ENCODE measurements at regions not wholly inside any gene's neighbourhood (a gene's known extent, or its start where the extent isn't known, plus 50 kb on each side); places are given as distances from the start of the nearest gene placed in this dataset.
A peak's percentile ranks its signal among the peaks of the same experiment; 100 is the strongest.

GRCh38 chr16:16798504-16798903 is 419.6 kb downstream of the NPIPA7 start:
- DNase-seq, result no peak

DNA sequence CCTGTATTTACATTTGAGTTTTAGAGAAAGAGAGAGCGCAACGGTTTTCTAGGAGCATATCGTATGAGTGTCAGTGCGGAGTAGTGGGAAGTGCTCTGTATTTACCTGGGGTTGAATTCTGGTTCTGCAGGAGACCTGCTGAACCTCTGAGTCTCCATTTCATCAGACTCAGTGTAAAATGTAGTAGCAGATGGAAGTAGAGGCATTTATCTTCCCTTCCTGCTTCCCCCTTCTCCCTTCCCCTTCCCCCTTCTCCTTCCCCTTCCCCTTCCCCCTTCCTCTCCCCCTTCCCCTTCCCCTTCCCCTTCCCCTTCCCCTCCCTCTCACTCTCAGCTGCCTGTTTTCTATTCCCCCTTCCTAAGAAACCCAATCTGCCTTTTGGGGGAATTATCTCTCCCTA is 426.9 kb downstream of the NPIPA7 start:
- no peak for DNase-seq

DNA sequence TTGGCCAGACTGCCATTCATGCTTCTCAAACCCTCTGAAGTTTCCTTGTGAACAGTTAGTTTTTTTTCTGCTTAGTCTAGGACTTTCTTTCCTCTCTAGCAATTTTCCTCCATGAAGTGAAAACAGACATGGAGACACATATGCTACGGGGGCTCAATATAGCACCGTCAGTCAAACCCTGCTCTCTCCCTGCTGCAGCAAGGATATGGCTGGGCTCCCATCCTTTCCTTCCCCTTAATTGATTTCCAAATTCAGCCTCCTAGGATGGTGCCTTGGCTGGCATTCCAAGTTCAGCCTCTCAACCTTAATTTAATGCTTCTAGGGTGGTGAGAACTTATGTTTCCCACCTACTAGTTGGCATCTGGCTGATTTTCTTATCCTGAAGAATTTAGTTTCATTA is 436.7 kb downstream of the NPIPA7 start:
- DNase-seq, result no peak

DNA sequence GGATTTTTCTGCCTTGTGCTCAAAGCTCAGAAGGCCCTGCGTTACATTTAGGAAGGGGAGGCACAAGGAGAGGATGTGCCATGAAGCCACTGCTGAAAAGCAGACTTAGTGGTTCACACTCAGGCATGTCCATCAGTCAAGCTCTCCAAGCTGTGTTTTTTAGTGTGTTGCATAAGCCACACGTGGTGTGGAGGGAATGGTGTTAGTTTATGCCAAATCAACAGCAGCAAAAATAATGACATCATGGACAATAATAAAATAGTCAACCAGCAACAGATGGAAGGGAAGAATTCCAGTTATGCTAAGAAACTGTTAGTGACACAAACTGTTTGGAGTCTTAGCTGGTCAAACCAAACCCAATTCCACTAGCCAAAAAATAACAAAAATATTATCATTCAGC is 438.3 kb downstream of the NPIPA7 start:
- DNase-seq, result no peak

DNA sequence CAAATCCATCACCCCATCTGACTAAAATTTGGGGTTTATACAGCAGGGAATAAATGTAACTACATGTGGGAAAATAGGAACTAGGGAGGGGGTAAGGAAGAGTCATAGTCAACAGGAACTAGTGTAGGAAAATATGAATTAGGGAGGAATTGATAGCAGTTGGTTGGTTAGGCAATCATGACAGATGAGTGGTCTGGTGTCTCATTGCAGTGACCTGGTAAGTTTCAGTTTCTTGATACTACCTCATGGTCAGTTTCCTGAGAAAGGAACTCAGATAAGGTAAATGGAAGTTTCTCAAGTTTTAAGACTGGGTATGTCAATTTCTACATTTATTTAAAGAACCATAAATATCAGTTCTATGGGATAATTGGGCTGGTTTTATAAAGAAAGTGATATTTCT is 442.3 kb downstream of the NPIPA7 start:
- DNase-seq, result no peak

DNA sequence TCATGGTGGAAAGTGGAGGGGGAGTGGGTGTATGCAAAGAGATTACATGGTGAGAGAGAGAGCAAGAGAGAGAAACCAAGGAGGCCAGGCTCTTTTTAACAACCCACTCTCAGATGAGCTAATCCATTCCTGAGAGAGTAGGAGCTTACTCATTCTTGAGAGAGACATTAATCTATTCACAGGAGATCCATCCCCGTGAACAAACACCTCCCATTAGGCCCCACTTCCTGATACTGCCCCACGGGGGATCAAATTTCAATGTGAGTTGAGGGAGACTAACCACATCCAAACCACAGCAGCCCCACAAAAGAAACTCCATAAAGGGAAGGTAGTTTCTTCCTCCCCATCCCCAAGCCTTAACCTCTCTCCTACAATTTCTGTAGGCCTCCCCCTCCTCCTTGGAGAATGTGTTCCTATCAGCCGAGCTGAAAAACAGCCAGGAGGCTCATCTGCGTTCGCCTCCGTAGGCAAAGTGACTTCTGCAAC is 450.0 kb downstream of the NPIPA7 start:
- DNase-seq, result no peak

DNA sequence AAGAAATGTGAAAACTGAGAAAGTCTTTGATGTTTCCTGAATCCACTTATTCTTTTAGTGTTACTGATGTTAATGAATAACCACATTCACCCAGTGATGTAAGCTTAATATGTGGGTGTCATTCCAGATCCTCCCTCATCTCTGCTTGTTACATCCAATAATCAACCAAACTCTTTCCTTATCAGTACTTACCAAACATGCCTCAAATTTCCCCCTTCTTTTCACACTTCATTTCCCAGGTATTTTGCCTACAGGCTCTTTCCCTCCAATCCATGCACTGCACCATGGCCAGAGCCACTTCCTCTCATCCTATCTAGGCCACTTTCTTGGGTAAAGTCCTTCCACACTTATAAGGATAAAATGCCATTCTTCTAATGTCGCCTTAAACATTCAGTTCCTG is 451.5 kb downstream of the NPIPA7 start:
- DNase-seq, result no peak

DNA sequence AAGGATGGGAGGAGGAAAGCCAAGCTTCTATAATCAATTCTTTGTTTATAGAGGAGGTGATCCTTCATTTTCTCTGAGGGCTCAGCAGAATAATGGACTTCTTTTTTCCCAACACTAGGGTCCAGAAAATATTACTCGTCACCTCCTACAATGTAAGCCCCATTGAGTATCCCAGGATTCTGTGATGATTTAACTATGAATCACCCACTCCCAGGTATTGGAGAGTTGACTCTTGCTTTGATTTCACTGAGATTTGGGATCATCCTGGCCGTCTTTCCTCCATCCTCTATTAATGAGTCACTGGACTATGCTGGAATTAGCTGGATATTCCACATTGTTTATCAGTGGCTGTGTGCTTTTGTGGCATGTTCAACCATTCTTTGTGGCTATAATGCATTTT is 452.0 kb downstream of the NPIPA7 start:
- no peak for DNase-seq

GRCh38 chr16:16833165-16833564 is 454.2 kb downstream of the NPIPA7 start:
- no peak for DNase-seq

- DNase-seq, result no peak
Measured at GRCh38 chr16:16850274-16850673, 471.3 kb downstream of the NPIPA7 start.

DNA sequence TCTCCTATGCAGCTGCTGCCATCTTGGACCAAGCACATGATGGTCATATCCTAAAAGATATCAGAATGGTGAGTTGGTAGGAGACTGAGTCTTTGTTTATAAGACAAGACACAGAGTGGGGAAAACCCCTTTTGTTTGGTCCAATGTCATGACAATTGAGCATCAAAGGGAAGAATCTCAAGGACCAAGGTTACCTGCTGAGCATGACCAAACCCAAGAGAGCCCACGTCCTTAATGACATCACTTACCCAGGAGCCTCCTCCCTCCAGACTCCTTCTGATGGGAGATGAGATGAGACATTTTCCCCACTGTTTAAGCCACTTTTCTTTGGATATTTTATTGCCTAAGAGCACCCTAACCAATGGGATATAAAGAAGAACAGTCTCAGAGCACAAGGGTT is 478.1 kb downstream of the NPIPA7 start:
- DNase-seq, result no peak

DNA sequence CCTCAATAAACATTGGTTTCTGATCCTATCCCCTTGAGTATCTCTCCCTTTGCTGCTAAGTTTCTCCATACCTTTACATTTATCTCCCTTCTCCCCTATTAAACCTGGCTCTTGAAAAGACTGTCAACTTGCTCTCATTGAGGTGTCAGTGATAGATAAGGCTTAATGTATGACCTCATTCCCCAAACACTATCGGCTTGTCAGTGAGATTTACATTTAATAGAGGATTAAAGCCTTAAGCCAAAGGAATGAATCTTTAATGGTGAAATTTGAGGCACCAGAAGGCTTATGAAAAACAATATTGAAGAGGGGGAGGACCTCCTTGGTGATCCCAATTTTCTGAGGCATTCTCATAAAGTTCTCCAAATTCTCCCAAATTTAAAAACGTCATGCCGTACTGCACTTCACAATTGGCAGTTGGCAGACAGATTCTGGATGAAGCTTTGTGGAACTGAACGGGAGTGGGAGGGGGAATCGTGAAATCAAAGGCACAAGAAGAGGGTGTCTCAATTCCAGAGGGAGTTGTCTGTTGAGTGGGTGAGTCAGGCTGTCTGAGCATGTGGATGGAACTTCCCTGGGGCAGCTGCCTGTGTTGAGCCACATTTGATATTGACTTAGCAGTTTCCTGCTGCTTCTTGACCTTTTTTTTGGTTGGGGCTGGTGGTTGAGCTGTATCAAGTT is 478.8 kb downstream of the NPIPA7 start:
- no peak for DNase-seq

DNA sequence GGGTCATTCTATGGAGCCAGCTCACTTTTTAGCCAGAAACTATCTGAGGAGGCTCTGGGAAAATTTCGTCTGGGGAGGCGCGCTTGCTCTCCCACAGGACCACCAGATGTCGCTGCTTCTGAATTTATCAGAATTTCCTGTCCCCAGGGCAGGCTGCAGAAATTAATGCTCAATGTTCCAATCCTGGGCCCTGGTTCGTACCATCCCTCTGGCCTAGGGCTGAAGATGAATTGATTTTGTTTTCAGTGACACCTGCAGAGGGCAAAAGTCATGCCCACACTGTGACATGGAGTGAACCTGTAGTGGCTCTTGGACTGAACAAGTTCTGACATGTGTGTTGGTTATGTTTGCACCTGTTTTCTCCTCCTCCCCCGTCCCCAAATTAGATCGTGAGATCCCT is 482.6 kb downstream of the NPIPA7 start:
- DNase-seq, result peak; percentile 32

DNA sequence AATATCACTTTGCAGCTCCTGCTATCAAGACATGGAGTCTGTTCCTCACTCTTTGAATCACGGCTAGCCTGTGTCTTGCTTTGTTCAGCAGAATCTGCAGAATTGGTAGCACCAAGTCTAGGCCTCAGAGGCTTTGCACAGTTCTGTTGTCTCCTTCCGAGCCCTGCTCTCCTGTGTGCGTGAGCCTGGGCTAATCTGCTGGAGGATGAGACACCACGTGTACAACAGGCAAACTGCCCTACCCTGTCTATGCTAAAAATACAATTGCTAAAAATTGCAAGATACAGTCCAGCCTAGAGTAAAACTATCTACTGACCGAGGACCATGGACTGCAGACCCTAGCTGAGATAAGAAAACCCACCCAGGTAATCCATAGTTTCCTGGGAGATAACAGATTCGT is 484.7 kb downstream of the NPIPA7 start:
- no peak for DNase-seq

DNA sequence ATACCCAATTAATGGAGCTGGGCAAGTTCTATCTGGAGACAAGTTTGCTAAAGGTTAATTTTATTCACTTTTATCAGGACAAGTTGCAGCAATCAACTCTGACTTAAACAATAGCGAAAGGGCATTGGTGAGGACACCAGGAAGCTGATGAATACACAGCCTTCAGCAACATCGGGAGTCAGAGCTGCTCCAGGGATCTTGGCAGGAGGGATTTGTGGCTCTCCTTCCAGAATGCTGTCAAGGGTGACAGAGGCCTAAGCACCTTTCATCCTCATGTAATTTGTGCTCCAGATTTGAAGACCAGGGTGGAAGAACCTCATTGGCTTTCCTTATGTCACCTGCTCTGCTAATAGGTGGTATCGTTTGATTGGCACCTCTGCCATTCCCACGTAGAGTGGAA is 485.6 kb downstream of the NPIPA7 start:
- DNase-seq, result no peak

DNA sequence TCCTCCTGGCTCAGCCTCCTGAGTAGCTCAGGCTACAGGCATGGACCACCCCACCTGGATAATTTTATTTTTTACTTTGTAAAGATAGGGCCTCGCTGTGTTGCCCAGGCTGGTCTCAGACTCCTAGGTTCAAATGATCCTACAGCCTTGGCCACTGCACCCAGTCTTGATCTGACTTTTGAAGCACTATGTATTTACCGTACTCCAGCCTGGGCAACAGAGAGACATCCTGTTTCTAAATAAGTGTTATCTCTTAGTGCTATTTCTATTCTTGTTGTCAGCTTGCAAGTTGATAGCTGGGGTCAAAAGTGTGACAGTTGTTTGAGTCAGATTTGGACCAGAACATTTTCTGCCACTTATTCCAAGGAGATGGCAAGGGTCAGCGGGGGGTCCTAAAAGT is 486.4 kb downstream of the NPIPA7 start:
- DNase-seq, result no peak

- no peak for DNase-seq
Measured at GRCh38 chr16:16867973-16868372, 489.0 kb downstream of the NPIPA7 start.

DNA sequence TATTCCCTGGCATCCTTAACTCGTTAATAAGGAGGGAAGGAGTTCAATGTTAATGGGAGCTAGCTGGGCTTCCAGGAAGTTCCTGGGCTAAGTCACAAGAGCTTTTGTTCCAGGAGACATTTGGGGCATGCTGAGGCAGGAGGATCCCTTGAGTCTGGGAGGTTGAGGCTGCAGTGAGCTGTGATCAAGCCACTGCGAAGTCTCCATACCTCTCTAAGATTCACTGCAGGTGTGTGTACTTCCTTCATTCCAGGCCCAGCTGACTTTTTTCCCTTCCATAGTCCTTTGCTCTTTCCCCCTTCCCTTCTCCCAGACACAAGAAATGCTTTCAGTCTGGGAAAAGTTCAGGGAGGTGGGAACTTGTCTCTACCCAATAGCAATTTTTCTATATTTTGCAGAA is 489.8 kb downstream of the NPIPA7 start:
- DNase-seq, result no peak

GRCh38 chr16:16869746-16870145 is 490.8 kb downstream of the NPIPA7 start:
- no peak for DNase-seq

GRCh38 chr16:16871196-16871595 is 492.3 kb downstream of the NPIPA7 start:
- no peak for DNase-seq

DNA sequence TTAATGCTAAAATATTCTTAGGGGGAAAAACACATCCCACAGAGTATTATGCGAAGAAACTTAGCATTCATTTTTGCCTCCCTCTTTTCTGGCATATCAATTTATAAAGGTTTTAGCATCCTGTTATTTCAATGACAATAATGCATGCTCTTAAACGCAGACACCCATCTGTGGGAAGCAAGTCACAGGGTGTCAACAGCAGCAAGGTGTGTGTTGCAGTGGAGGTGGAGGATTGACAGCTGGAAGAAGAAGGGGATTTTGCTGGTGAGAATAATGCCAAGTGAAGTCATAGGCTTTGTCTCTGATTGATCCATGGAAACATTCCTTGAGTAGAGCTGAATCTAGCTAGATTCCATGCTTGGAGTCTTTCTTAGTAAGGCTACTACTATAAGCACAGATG is 498.1 kb downstream of the NPIPA7 start:
- DNase-seq, result no peak

DNA sequence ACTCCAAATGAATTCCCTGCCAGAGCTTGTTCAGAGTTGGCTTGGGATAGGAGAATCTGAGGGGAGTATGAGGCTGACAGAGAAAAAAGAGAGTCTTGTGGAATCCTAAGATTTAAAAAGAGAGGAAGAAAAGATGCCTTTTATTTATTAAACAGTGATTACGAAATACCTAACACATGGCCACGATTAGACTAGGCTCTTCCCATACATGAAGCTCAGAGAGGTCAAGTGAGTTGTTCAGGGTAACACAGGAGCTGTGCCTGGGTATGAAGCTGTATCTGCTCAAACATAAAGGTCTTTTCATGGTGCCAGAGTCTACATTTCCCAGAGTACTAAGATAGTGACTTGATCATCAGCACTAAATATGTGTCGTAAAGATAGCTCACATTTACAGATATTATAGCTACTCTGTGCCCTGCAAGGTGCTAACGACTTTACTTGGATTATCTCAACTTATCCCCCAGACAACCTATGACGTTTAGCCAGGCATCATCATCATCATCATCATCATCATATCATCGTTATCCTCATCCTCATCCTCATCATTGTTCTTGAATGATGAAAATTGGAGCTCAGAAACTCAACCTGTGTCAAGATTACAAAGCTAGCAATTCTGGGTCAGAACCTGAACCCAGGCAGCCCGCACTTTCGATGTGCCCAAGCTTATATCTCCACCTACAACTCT is 500.8 kb downstream of the NPIPA7 start:
- DNase-seq, result no peak

GRCh38 chr16:16881814-16882213 is 502.9 kb downstream of the NPIPA7 start:
- no peak for DNase-seq

DNA sequence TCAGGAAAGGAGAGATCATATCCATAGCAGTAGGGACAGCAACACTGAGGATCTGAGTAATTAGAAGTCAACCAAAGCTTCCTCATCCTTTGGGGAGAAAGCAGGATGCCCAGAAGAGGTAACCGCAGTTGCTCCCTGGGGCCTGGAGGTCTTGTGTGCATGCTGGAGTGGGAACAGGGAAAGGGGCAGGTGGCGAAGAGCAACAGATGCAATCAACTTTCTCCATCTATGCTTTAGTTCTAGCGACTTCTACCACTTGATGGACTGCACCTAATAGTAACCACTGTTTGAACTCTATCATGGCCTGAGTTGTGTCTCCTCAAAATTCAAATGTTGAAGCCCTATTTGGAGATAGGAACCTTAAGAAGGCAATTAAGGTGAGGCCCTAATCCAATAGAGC is 503.8 kb downstream of the NPIPA7 start:
- DNase-seq, result no peak

DNA sequence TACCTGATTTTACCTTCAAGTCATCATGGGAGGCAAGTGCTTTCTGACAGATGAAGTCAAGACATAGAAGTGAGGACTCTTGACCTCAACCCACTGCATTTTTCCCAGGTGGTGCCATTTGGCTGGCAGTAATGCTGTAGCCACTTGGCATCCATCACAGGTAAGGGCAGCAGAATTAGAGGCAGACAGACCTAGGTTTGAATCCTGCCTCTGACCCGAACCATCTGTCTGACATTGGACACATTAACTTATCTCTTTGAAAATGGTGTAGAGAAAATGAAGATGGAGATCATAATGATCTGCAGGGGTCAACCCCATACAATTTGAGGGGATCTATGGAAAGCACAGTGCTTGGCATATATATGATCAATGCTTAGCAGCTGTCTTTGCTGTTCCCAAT is 505.5 kb downstream of the NPIPA7 start:
- no peak for DNase-seq

Data from NCI-H1694 treated with DMSO at 0.1 percent for 48 hours (cell line).